GM12878 (cell line): ENCODE measurements at regions not wholly inside any gene's neighbourhood (a gene's known extent, or its start where the extent isn't known, plus 50 kb on each side); places are given as distances from the start of the nearest gene placed in this dataset.

ENCODE experiments used
- ATAC-seq: fragments of 200-7000 bp; cut with Tn5 transposase; 3 replicates; pipeline ENCODE4 v1.9.1; 2020; ENCODE audit warnings: mild to moderate bottlenecking, moderate library complexity
- BruUV-seq: library from RNA; stranded (reverse); fragments of 400-500 nt; replicated peaks from 2 replicates; lab custom pipeline; 2021; lab: Mats Ljungman, UMichigan
- CTCF ChIA-PET: fragments of 300-600 bp; sonication (Branson Sonifier 250); formaldehyde crosslinking; extraction: SDS; loops from one replicate; lab custom pipeline; 2021; ENCODE audit warnings: inconsistent platforms; lab: Yijun Ruan, JAX
- POLR2A ChIA-PET: fragments of 350-600 bp; formaldehyde crosslinking; extraction: SDS; loops from one replicate; lab custom pipeline; 2021; ENCODE audit warnings: inconsistent platforms; lab: Charles Lee
- RAD21 ChIA-PET: fragments of 300-600 bp; sonication (Branson Sonifier 250); formaldehyde crosslinking; loops from one replicate; lab custom pipeline; 2023; ENCODE audit warnings: antibody characterized with exemption; ENCODE audit not compliant: unreplicated experiment; lab: Charles Lee
- SMC1A ChIA-PET: fragments of 300-600 bp; sonication (Branson Sonifier 250); formaldehyde crosslinking; loops from one replicate; lab custom pipeline; 2023; ENCODE audit not compliant: unreplicated experiment, uncharacterized antibody; lab: Charles Lee
- DNase-seq: peaks from one replicate; pipeline ENCODE4 v3.0.0-alpha.2; 2011; ENCODE audit warnings: low read depth, low spot score
- FAIRE-seq: peaks from 3 replicates; lab custom pipeline; 2011; peaks lifted over from hg19 to GRCh38; lab: Jason Lieb, UNC
- H2AFZ ChIP-seq: 2 replicates; pipeline ENCODE4 v1.6.0; 2011; ENCODE audit warnings: low read depth, low read length, control low read depth; ENCODE audit not compliant: control insufficient read depth
- H3K27ac ChIP-seq: 2 replicates; pipeline ENCODE4 v1.5.1; 2011; ENCODE audit warnings: control low read depth; ENCODE audit not compliant: control insufficient read depth, insufficient read depth
- H3K27me3 ChIP-seq, 2 experiments: replicated peaks in 1 of 2; 2 replicates each; pipeline versions ENCODE4 v1.6.0 to v1.6.1; 2011; ENCODE audit warnings: low read length in 1 of 2; ENCODE audit not compliant: control insufficient read depth in 2 of 2, insufficient read depth in 2 of 2
- H3K36me3 ChIP-seq, 2 experiments: 2 replicates each; pipeline ENCODE4 v1.5.1; 2011; ENCODE audit warnings: low read length in 1 of 2; ENCODE audit not compliant: control insufficient read depth in 2 of 2, insufficient read depth in 2 of 2
- H3K4me1 ChIP-seq: 2 replicates; pipeline ENCODE4 v1.6.1; 2011; ENCODE audit warnings: mild to moderate bottlenecking, low read length, moderate library complexity, mixed read lengths; ENCODE audit not compliant: control insufficient read depth, insufficient read depth
- H3K4me2 ChIP-seq: 2 replicates; pipeline ENCODE4 v1.6.0; 2011; ENCODE audit warnings: control low read depth; ENCODE audit not compliant: control insufficient read depth, insufficient read depth
- H3K4me3 ChIP-seq: fragments of 200-600 bp; sonication (generic); 2 replicates; pipeline ENCODE4 v1.5.1; 2016
- H3K79me2 ChIP-seq: 2 replicates; pipeline ENCODE4 v1.6.0; 2011; ENCODE audit warnings: low read length; ENCODE audit not compliant: control insufficient read depth, insufficient read depth
- H3K9ac ChIP-seq: 2 replicates; pipeline ENCODE4 v1.8.0; 2011; ENCODE audit warnings: low read length, control low read depth, mixed read lengths; ENCODE audit not compliant: control insufficient read depth, insufficient read depth
- H3K9me3 ChIP-seq: replicated peaks from 3 replicates; pipeline ENCODE4 v1.5.1; 2011; ENCODE audit warnings: mild to moderate bottlenecking, low read length; ENCODE audit not compliant: control insufficient read depth, insufficient read depth
- H4K20me1 ChIP-seq: 2 replicates; pipeline ENCODE4 v1.6.0; 2011; ENCODE audit not compliant: control insufficient read depth, insufficient read depth
- BCLAF1 ChIP-seq: fragments of 450-650 bp; IDR thresholded peaks from 2 replicates; pipeline ENCODE4 v1.6.1; 2017; ENCODE audit warnings: antibody characterized with exemption, mild to moderate bottlenecking, moderate library complexity
- ESRRA ChIP-seq: IDR thresholded peaks from 2 replicates; pipeline ENCODE4 v1.6.1; 2012; ENCODE audit warnings: mild to moderate bottlenecking, low read length, improper control_type of control experiment
- JUND ChIP-seq: IDR thresholded peaks from 2 replicates; pipeline ENCODE4 v1.6.1; 2012; ENCODE audit warnings: low read depth, mild to moderate bottlenecking, low read length, improper control_type of control experiment, moderate library complexity
- MEF2A ChIP-seq: IDR thresholded peaks from 2 replicates; pipeline ENCODE4 v1.6.1; 2011; ENCODE audit warnings: low read depth, mild to moderate bottlenecking, low read length, moderate library complexity; ENCODE audit not compliant: insufficient read depth
- MLLT1 ChIP-seq: fragments of 450-650 bp; IDR thresholded peaks from 2 replicates; pipeline ENCODE4 v1.6.1; 2016; ENCODE audit warnings: mild to moderate bottlenecking
- NFYA ChIP-seq: IDR thresholded peaks from 2 replicates; pipeline ENCODE4 v1.6.1; 2011; ENCODE audit warnings: low read depth, mild to moderate bottlenecking, low read length, improper control_type of control experiment, borderline replicate concordance
- POU2F2 ChIP-seq: IDR thresholded peaks from 3 replicates; pipeline ENCODE4 v1.6.1; 2011; ENCODE audit warnings: low read depth, mild to moderate bottlenecking, low read length, borderline replicate concordance
- SMAD5 ChIP-seq: IDR thresholded peaks from 2 replicates; pipeline ENCODE4 v1.6.1; 2016; ENCODE audit warnings: antibody characterized with exemption, low read depth
- SMARCA5 ChIP-seq: fragments of 450-650 bp; IDR thresholded peaks from 2 replicates; pipeline ENCODE4 v1.6.1; 2017; ENCODE audit warnings: mild to moderate bottlenecking
- STAT1 ChIP-seq: fragments of 450-650 bp; conservative IDR thresholded peaks from 2 replicates; pipeline ENCODE4 v1.6.1; 2014; ENCODE audit warnings: antibody characterized with exemption, mild to moderate bottlenecking
- TCF12 ChIP-seq: IDR thresholded peaks from 2 replicates; pipeline ENCODE4 v1.6.1; 2011; ENCODE audit warnings: low read depth, mild to moderate bottlenecking, low read length
- TCF7 ChIP-seq: IDR thresholded peaks from 2 replicates; pipeline ENCODE4 v1.6.1; 2014; ENCODE audit warnings: antibody characterized with exemption, borderline replicate concordance
- USF1 ChIP-seq: IDR thresholded peaks from 2 replicates; pipeline ENCODE4 v1.6.1; 2011; ENCODE audit warnings: borderline replicate concordance, low read depth, mild to moderate bottlenecking, moderate library complexity, mixed read lengths, low read length; ENCODE audit not compliant: insufficient read depth; ENCODE audit errors: extremely low read length
- ZBTB4 ChIP-seq: fragments of 450-650 bp; formaldehyde crosslinking; IDR thresholded peaks from 2 replicates; pipeline ENCODE4 v1.4.0; 2022; ENCODE audit warnings: mild to moderate bottlenecking, moderate library complexity
- ZNF217 ChIP-seq: fragments of 450-650 bp; IDR thresholded peaks from 2 replicates; pipeline ENCODE4 v1.6.1; 2017; ENCODE audit warnings: antibody characterized with exemption, mild to moderate bottlenecking
- WGBS: methylation state at CpG from one replicate; pipeline ENCODE4 v1.1.6; 2016; ENCODE audit warnings: low lambda C conversion rate; ENCODE audit not compliant: insufficient replicate concordance, insufficient coverage; ENCODE audit errors: missing lambda C conversion rate; 5-methylcytosine and 5-hydroxymethylcytosine counted together
- in situ Hi-C: fragments of 300-500 bp; cut with MboI; formaldehyde crosslinking; loops from 9 replicates; pipeline ENCODE4 v1.14.3; 2018; ENCODE audit warnings: mixed read lengths
- intact Hi-C: fragments of 100-400 bp; cut with micrococcal nuclease; formaldehyde crosslinking; loops from one replicate; pipeline ENCODE4 v1.14.2; 2022; ENCODE audit not compliant: unreplicated experiment

- SMC1A ChIA-PET, result no interaction called here
- WGBS, result 38% methylated on average over 7 of the region's 7 CpGs
- in situ Hi-C loops, result no loop called here
Observed at GRCh38 chr2:15700599-15701340, 109.1 kb downstream of the DDX1 start.

More at GRCh38 chr2:15700599-15701340, 109.1 kb downstream of the DDX1 start:
- Histone ChIP-seq H3K27ac (no peak overlapping the region), H3K27me3 (no peaks in the 10 kb centered on the region; a peak in 1 of 4 replicates), H3K9me3 (no peaks in the 10 kb centered on the region; the same call in 2 of the 3 replicates), H3K9ac (no peak overlapping the region), H2AFZ (no peak overlapping the region), H3K4me2 (no peak overlapping the region), H3K4me1 (no peaks in the 10 kb centered on the region), H3K4me3 (no peak overlapping the region), H4K20me1 (no peaks in the 10 kb centered on the region), H3K36me3 (no peaks in the 10 kb centered on the region), H3K79me2 (no peaks in the 10 kb centered on the region)
- POLR2A ChIA-PET, result no interaction called here
- BruUV-seq, result no TSS peak
- DNase-seq (no peak), ATAC-seq (no peak), FAIRE-seq (no peak)
- CTCF ChIA-PET, result no interaction called here
- intact Hi-C loops, result no loop called here
- RAD21 ChIA-PET, result no interaction called here
- TF ChIP-seq POU2F2, result no peak
- no peak for TF ChIP-seq ZBTB4 (CRISPR knock-in tag)
- no peak for TF ChIP-seq USF1
- TF ChIP-seq JUND, result no peak
- no peak for TF ChIP-seq SMARCA5
- no peak for TF ChIP-seq TCF12
- no peak for TF ChIP-seq STAT1
- no peak for TF ChIP-seq ESRRA
- TF ChIP-seq MLLT1, result no peak
- no peak for TF ChIP-seq ZNF217
- TF ChIP-seq BCLAF1, result no peak
- no peak for TF ChIP-seq SMAD5
- TF ChIP-seq NFYA, result no peak
- no peak for TF ChIP-seq MEF2A
- no peak for TF ChIP-seq TCF7
